ENCODE measurements at regions not wholly inside any gene's neighbourhood (a gene's known extent, or its start where the extent isn't known, plus 50 kb on each side); places are given as distances from the start of the nearest gene placed in this dataset.
"Not testable (repeated sequence)": the region's sequence is repeated elsewhere in the genome, so short reads cannot be mapped to it uniquely, and the experiment has no call there.

GRCh38 chr7:14967376-14967775 lies 64.8 kb upstream of the DGKB start:
- TF ChIP-seq CTCF, POLR2A (IDR thresholded peaks at IDR 0.05): not testable (repeated sequence)
